ENCODE measurements at regions not wholly inside any gene's neighbourhood (a gene's known extent, or its start where the extent isn't known, plus 50 kb on each side); places are given as distances from the start of the nearest gene placed in this dataset.

DNA sequence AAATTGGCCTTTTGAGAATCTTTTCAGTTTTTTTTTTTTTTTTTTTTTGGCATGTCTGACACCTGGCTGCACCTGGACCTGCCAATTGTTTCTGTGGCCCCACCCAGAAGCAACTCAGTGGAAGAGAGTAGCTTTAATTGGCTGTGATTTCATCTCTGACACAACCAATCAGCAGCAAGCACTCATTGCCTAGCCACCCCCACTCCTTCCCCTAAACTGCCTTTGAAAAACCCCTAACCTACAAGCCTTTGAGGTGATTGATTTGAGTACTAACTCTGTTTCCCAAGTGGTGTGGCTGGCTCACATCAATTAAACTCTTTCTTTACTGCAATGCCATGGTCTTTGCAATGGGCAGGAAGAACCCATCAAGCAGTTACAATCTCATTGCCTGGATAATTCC lies 98.2 kb upstream of the CHORDC1 start:
- TF ChIP-seq, protein P1, sequence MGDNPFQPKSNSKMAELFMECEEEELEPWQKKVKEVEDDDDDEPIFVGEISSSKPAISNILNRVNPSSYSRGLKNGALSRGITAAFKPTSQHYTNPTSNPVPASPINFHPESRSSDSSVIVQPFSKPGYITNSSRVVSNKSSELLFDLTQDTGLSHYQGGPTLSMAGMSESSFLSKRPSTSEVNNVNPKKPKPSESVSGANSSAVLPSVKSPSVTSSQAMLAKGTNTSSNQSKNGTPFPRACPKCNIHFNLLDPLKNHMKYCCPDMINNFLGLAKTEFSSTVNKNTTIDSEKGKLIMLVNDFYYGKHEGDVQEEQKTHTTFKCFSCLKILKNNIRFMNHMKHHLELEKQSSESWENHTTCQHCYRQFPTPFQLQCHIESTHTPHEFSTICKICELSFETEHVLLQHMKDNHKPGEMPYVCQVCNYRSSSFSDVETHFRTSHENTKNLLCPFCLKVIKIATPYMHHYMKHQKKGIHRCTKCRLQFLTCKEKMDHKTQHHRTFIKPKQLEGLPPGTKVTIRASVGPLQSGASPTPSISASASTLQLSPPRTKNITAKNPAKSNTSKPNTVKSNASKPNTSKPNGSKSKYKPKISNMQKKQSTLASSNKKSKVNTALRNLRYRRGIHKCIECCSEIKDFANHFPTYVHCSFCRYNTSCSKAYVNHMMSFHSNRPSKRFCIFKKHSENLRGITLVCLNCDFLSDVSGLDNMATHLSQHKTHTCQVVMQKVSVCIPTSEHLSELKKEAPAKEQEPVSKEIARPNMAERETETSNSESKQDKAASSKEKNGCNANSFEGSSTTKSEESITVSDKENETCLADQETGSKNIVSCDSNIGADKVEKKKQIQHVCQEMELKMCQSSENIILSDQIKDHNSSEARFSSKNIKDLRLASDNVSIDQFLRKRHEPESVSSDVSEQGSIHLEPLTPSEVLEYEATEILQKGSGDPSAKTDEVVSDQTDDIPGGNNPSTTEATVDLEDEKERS (tag by site-specific recombination; IDR thresholded peaks at IDR 0.05) = no peak
- TF ChIP-seq ZFP3 (tag by site-specific recombination; IDR thresholded peaks at IDR 0.05; ENCODE audit: low read depth) = no peak
- no peak for TF ChIP-seq ZNF433 (tag by site-specific recombination; IDR thresholded peaks at IDR 0.05; ENCODE audit: low read depth)
- TF ChIP-seq ZNF302 (tag by site-specific recombination; IDR thresholded peaks at IDR 0.05; ENCODE audit: low read depth) = no peak
- TF ChIP-seq ZNF114 (tag by site-specific recombination; IDR thresholded peaks at IDR 0.05) = no peak
- TF ChIP-seq, protein P2, sequence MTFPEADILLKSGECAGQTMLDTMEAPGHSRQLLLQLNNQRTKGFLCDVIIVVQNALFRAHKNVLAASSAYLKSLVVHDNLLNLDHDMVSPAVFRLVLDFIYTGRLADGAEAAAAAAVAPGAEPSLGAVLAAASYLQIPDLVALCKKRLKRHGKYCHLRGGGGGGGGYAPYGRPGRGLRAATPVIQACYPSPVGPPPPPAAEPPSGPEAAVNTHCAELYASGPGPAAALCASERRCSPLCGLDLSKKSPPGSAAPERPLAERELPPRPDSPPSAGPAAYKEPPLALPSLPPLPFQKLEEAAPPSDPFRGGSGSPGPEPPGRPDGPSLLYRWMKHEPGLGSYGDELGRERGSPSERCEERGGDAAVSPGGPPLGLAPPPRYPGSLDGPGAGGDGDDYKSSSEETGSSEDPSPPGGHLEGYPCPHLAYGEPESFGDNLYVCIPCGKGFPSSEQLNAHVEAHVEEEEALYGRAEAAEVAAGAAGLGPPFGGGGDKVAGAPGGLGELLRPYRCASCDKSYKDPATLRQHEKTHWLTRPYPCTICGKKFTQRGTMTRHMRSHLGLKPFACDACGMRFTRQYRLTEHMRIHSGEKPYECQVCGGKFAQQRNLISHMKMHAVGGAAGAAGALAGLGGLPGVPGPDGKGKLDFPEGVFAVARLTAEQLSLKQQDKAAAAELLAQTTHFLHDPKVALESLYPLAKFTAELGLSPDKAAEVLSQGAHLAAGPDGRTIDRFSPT (tag by site-specific recombination; IDR thresholded peaks at IDR 0.05) = no peak
- TF ChIP-seq ZIC2 (tag by site-specific recombination; IDR thresholded peaks at IDR 0.05) = no peak
- TF ChIP-seq, protein P3, sequence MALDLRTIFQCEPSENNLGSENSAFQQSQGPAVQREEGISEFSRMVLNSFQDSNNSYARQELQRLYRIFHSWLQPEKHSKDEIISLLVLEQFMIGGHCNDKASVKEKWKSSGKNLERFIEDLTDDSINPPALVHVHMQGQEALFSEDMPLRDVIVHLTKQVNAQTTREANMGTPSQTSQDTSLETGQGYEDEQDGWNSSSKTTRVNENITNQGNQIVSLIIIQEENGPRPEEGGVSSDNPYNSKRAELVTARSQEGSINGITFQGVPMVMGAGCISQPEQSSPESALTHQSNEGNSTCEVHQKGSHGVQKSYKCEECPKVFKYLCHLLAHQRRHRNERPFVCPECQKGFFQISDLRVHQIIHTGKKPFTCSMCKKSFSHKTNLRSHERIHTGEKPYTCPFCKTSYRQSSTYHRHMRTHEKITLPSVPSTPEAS (tag by site-specific recombination; IDR thresholded peaks at IDR 0.05) = no peak
- no peak for TF ChIP-seq ZNF138 (tag by site-specific recombination; IDR thresholded peaks at IDR 0.05; ENCODE audit: borderline replicate concordance)
